Left lung (tissue), 4 donors: ENCODE measurements at regions not wholly inside any gene's neighbourhood (a gene's known extent, or its start where the extent isn't known, plus 50 kb on each side); places are given as distances from the start of the nearest gene placed in this dataset.

Experiments used
- ATAC-seq: fragments of 200-7000 bp; cut with Tn5 transposase; one replicate; pipeline ENCODE4 v1.9.1; 2020; ENCODE audit warnings: moderate library complexity
- DNase-seq, 4 donors: peaks; one replicate each; pipeline ENCODE4 v3.0.0-alpha.2; 2013 to 2020
- H3K27ac ChIP-seq, 2 donors: fragments of 200-600 bp; sonication (generic) in 1 of 2; one replicate each; pipeline versions ENCODE4 v1.5.0 to v1.8.0; 2020 to 2021
- H3K27me3 ChIP-seq, 2 donors: fragments of 200-600 bp; sonication (generic) in 1 of 2; one replicate each; pipeline versions ENCODE4 v1.5.0 to v1.8.0; 2020 to 2021
- H3K36me3 ChIP-seq, 2 donors: fragments of 200-600 bp; sonication (generic) in 1 of 2; one replicate each; pipeline versions ENCODE4 v1.5.0 to v1.8.0; 2020 to 2021
- H3K4me1 ChIP-seq, 2 donors: fragments of 200-600 bp; one replicate each; pipeline ENCODE4 v1.8.0; 2021
- H3K4me3 ChIP-seq, 2 donors: fragments of 200-600 bp; sonication (generic) in 1 of 2; one replicate each; pipeline versions ENCODE4 v1.5.0 to v1.8.0; 2020 to 2021; ENCODE audit warnings: mild to moderate bottlenecking in 1 of 2
- H3K9me3 ChIP-seq, 2 donors: fragments of 200-600 bp; sonication (generic) in 1 of 2; one replicate each; pipeline versions ENCODE4 v1.5.0 to v1.8.0; 2020 to 2021
- intact Hi-C, 2 donors: fragments of 100-400 bp; cut with DNase I; formaldehyde crosslinking; loops; one replicate each; pipeline versions ENCODE4 v1.11.2 to v1.14.2; 2022
- TF ChIP-seq, protein P1 (sequence below), 2 donors: fragments of 200-600 bp; sonication (generic) in 1 of 2; IDR thresholded peaks; one replicate each; pipeline versions ENCODE4 v1.5.0 to v1.8.0; 2021; ENCODE audit warnings: antibody characterized with exemption in 2 of 2
- donor health status: DM: no; HTN: yes; CAD: no.
- donor health status: DM: no; HTN: no; CAD: no.

GRCh38 chr4:38510201-38510600 is 153.8 kb upstream of the KLF3 start:
- no peak for DNase-seq
- H3K4me1 ChIP-seq: no peaks in the 10 kb centered on the region
- TF ChIP-seq, protein P1, sequence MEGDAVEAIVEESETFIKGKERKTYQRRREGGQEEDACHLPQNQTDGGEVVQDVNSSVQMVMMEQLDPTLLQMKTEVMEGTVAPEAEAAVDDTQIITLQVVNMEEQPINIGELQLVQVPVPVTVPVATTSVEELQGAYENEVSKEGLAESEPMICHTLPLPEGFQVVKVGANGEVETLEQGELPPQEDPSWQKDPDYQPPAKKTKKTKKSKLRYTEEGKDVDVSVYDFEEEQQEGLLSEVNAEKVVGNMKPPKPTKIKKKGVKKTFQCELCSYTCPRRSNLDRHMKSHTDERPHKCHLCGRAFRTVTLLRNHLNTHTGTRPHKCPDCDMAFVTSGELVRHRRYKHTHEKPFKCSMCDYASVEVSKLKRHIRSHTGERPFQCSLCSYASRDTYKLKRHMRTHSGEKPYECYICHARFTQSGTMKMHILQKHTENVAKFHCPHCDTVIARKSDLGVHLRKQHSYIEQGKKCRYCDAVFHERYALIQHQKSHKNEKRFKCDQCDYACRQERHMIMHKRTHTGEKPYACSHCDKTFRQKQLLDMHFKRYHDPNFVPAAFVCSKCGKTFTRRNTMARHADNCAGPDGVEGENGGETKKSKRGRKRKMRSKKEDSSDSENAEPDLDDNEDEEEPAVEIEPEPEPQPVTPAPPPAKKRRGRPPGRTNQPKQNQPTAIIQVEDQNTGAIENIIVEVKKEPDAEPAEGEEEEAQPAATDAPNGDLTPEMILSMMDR (IDR thresholded peaks at IDR 0.05): no peak
- no peak for ATAC-seq
- H3K27ac ChIP-seq: no peak overlapping the region
- intact Hi-C loops: no loop called here
- H3K36me3 ChIP-seq: no peaks in the 10 kb centered on the region
- no peak overlapping the region for H3K4me3 ChIP-seq
- H3K27me3 ChIP-seq: no peaks in the 10 kb centered on the region
- no peaks in the 10 kb centered on the region for H3K9me3 ChIP-seq

DNA sequence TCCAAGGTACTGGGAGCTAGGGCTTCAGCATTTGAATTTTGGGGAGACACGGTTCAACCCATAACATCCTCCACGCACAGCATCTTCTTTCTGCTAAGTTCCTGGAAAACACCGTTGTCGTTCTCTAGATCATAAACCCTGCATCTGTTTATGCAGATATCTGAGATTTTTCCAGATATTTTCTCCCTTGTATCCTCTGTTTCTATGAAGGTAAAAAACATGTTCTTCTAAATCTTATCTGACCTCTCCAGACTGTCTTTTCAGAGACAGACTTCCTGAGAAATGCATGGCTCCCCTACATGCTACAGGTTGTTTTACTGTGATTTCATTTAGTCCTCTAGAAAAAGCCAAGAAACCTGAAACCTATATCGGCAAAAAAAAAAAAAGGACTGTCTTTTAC is 152.3 kb upstream of the KLF3 start:
- Histone ChIP-seq H3K36me3 (no peaks in the 10 kb centered on the region), H3K4me1 (no peaks in the 10 kb centered on the region), H3K27ac (no peak overlapping the region), H3K27me3 (no peaks in the 10 kb centered on the region), H3K4me3 (no peak overlapping the region), H3K9me3 (no peaks in the 10 kb centered on the region)
- TF ChIP-seq, protein P1 (IDR thresholded peaks at IDR 0.05): no peak
- DNase-seq (no peak), ATAC-seq (no peak)
- intact Hi-C loops: no loop called here

DNA sequence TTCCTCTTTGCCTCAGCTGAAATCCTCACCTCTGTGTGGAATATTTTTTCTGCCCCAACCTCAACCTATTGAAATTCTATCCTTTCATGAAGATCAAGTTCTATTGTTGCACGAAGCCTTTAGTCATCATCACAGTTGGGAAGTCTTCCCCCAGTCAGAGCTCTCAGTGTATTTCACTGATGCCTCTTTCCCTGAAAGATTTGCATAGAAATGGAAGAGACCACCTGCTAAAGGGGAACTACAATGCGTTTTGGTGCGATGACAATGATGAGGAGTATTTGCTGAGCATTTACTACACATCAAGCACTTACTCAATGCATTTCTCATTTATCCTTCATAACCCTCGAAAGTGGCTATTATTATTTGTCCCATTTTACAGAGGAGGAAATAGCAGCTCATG is 151.2 kb upstream of the KLF3 start:
- Histone ChIP-seq H3K36me3 (no peaks in the 10 kb centered on the region), H3K4me1 (no peaks in the 10 kb centered on the region), H3K27ac (no peak overlapping the region), H3K4me3 (no peak overlapping the region), H3K27me3 (no peaks in the 10 kb centered on the region), H3K9me3 (no peaks in the 10 kb centered on the region)
- ATAC-seq: no peak
- TF ChIP-seq, protein P1 (IDR thresholded peaks at IDR 0.05): no peak
- intact Hi-C loops: no loop called here
- DNase-seq: no peak

DNA sequence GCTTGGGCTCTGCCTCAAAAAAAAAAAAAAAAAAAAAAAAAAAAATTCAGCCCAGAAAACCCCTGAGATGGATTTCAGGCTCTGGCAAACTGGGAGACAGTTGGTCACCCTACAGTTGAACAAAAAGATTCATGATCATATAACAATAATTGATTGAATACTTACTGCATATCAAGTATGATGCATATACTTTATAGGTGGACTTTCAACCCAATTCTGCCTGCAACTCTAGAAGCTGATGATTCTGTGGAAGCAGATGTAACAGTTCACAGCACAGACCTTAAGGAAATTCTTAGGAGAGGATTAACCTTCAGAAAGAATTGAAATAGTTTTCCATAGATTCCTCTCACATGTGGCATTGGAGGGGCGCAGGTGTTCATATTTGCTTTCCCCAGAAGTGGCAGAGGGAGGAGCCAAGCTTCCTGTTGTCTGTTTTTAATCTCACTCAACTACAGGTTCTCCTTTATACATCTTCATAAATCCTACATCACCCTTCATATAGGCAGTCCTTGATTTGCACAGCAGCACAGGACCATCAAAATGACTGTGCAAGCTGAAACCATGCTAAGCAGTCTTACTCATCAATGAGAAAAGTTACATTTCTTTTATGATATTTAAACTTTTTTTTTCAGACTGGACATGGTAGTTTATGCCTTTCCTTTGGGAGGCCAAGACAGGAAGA is 149.4 kb upstream of the KLF3 start:
- H3K9me3 ChIP-seq: no peaks in the 10 kb centered on the region
- no peak overlapping the region for H3K27ac ChIP-seq
- no peaks in the 10 kb centered on the region for H3K36me3 ChIP-seq
- no peak overlapping the region for H3K4me3 ChIP-seq
- no peaks in the 10 kb centered on the region for H3K4me1 ChIP-seq
- no peak for ATAC-seq
- TF ChIP-seq, protein P1 (IDR thresholded peaks at IDR 0.05): no peak
- no peaks in the 10 kb centered on the region for H3K27me3 ChIP-seq
- intact Hi-C loops: no loop called here
- no peak for DNase-seq

- Histone ChIP-seq H3K9me3 (no peaks in the 10 kb centered on the region), H3K36me3 (no peaks in the 10 kb centered on the region), H3K4me1 (no peaks in the 10 kb centered on the region), H3K4me3 (no peak overlapping the region), H3K27me3 (no peaks in the 10 kb centered on the region), H3K27ac (no peak overlapping the region)
- no peak for DNase-seq
- intact Hi-C loops: no loop called here
- TF ChIP-seq, protein P1 (IDR thresholded peaks at IDR 0.05): no peak
- no peak for ATAC-seq
Measured at GRCh38 chr4:38516190-38516589, 147.8 kb upstream of the KLF3 start.
